ENCODE measurements at regions not wholly inside any gene's neighbourhood (a gene's known extent, or its start where the extent isn't known, plus 50 kb on each side); places are given as distances from the start of the nearest gene placed in this dataset.
"Not testable (repeated sequence)": the region's sequence is repeated elsewhere in the genome, so short reads cannot be mapped to it uniquely, and the experiment has no call there.

DNA sequence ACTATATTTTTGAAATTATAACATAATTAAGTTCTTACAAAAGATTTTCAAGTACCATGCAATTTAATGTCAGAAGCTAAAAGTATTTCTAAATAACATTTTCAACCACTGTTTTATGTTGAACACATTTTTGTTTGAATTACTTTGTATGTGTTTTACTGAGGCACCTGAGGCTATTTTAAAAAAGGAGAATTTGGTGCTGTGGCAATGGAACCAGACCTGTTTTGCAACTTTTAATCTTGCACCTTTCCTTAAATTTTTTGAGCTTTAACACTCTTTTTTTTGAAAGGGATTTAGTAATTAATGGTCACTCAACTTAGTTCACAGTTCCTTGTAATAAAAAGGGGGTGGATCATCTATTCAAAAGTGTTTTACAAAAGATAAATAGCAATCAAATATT is 561.6 kb downstream of the ZBBX start:
- no peaks in the 10 kb centered on the region for H3K27me3 ChIP-seq
- H3K27ac ChIP-seq = no peak overlapping the region
- no peaks in the 10 kb centered on the region for H3K4me1 ChIP-seq
- TF ChIP-seq, protein P1, sequence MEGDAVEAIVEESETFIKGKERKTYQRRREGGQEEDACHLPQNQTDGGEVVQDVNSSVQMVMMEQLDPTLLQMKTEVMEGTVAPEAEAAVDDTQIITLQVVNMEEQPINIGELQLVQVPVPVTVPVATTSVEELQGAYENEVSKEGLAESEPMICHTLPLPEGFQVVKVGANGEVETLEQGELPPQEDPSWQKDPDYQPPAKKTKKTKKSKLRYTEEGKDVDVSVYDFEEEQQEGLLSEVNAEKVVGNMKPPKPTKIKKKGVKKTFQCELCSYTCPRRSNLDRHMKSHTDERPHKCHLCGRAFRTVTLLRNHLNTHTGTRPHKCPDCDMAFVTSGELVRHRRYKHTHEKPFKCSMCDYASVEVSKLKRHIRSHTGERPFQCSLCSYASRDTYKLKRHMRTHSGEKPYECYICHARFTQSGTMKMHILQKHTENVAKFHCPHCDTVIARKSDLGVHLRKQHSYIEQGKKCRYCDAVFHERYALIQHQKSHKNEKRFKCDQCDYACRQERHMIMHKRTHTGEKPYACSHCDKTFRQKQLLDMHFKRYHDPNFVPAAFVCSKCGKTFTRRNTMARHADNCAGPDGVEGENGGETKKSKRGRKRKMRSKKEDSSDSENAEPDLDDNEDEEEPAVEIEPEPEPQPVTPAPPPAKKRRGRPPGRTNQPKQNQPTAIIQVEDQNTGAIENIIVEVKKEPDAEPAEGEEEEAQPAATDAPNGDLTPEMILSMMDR (IDR thresholded peaks at IDR 0.05) = no peak
- H3K9me3 ChIP-seq = no peaks in the 10 kb centered on the region
- H3K4me3 ChIP-seq = no peak overlapping the region
- intact Hi-C loops (cut with DNase I; ENCODE audit: low total_unique reads) = no loop called here
- no peak for DNase-seq
- H3K36me3 ChIP-seq = no peaks in the 10 kb centered on the region

DNA sequence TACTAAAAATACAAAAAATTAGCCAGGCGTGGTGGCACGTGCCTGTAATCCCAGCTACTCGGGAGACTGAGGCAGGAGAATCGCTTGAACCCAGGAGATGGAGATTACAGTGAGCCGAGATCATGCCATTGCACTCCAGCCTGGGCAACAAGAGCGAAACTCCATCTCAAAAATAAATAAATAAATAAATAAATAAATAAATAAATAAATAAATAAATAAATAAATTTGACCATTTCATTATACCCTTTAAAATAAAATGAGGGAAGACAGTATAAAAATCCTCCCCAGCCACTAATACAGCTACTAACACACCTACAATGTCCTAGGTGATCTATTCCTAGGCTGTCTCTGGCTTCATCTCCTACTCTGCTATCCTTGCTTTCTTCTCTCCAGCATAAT is 562.8 kb downstream of the ZBBX start:
- H3K36me3 ChIP-seq; H3K9me3 ChIP-seq; intact Hi-C loops (cut with DNase I; ENCODE audit: low total_unique reads); H3K4me3 ChIP-seq; H3K27me3 ChIP-seq; H3K4me1 ChIP-seq; H3K27ac ChIP-seq; DNase-seq: not testable (repeated sequence)

DNA sequence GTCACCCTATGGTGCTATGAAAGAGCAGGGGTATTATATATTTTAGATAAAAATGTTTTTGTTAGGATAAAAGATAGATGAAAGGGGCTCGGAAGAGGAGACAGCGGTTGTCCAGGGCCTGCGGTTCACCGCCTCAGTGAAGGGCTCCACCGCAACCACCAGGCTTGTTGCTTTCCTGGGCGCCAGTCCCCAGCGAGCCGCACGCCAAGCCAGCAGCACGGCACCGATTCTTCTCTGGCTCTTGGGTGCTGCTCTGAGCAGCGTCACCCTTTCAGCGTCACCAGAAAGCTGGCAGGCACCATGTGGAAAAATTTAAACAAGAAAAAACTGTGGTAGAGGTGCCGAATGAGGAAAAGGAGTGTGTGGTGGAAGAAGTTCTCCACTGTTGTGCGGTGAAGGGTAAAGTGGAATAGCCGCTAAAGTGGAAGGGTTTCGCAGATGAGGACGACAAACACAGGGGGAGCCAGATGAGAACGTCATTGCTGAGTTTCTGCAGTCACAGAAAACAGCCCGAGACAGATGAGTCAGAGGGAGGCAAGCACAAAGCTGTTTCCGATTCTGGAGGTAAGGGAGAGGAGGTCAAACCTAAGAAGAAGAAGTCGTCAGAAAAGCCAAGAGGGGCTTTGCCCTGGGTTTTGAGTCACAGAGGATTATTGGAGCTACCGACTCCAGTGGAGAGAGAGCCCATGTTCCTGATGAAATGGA is 569.2 kb downstream of the ZBBX start:
- intact Hi-C loops (cut with DNase I; ENCODE audit: low total_unique reads) = no loop called here
- H3K27me3 ChIP-seq = no peaks in the 10 kb centered on the region
- H3K27ac ChIP-seq = no peak overlapping the region
- H3K4me3 ChIP-seq = no peak overlapping the region
- H3K4me1 ChIP-seq = no peaks in the 10 kb centered on the region
- TF ChIP-seq, protein P1 (IDR thresholded peaks at IDR 0.05) = no peak
- no peaks in the 10 kb centered on the region for H3K9me3 ChIP-seq
- no peaks in the 10 kb centered on the region for H3K36me3 ChIP-seq
- no peak for DNase-seq

DNA sequence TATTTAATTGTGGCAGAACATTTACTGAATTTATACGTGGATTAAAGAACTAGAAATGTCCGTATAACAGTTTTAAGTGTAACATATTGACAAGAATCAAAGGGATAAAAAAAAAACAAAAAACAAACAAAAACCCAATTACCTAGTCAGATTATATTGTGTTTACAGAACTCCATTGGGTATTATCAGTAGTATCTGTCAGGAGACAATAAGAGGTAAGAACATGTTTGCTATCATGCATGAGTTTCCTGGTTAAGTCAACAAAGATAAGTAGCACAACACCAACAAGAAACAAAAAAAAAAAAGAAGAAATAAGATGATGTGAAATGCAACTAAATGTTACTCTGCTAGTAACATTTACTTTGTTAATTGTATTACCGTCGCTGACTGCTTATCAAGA is 570.6 kb downstream of the ZBBX start:
- H3K9me3 ChIP-seq = no peaks in the 10 kb centered on the region
- TF ChIP-seq, protein P1 (IDR thresholded peaks at IDR 0.05) = no peak
- no peak overlapping the region for H3K27ac ChIP-seq
- H3K36me3 ChIP-seq = no peaks in the 10 kb centered on the region
- no peak overlapping the region for H3K4me3 ChIP-seq
- intact Hi-C loops (cut with DNase I; ENCODE audit: low total_unique reads) = no loop called here
- no peaks in the 10 kb centered on the region for H3K4me1 ChIP-seq
- DNase-seq = no peak
- H3K27me3 ChIP-seq = no peaks in the 10 kb centered on the region

DNA sequence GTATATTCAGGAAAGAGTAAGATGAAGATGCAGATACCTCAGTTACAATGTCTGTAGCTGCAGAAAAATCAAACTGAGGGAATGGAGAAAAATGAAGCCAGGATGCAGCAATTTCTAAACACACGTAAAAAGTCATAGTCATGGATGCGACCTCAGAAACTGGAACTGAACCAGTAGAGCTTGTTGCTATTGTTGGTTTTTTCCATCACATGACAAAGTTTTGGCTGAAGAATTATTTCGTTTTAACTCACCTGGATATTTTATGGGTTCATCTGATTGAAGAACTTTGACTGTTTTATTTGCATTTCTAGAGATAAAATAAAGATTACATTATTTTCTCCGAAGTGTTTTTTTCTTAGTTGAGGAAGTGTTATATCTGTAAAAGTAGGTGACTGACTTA is 591.2 kb downstream of the ZBBX start:
- TF ChIP-seq, protein P1 (IDR thresholded peaks at IDR 0.05) = no peak
- H3K36me3 ChIP-seq = no peaks in the 10 kb centered on the region
- H3K4me3 ChIP-seq = no peak overlapping the region
- intact Hi-C loops (cut with DNase I; ENCODE audit: low total_unique reads) = no loop called here
- no peaks in the 10 kb centered on the region for H3K9me3 ChIP-seq
- no peaks in the 10 kb centered on the region for H3K4me1 ChIP-seq
- H3K27me3 ChIP-seq = no peaks in the 10 kb centered on the region
- DNase-seq = no peak
- H3K27ac ChIP-seq = no peak overlapping the region

DNA sequence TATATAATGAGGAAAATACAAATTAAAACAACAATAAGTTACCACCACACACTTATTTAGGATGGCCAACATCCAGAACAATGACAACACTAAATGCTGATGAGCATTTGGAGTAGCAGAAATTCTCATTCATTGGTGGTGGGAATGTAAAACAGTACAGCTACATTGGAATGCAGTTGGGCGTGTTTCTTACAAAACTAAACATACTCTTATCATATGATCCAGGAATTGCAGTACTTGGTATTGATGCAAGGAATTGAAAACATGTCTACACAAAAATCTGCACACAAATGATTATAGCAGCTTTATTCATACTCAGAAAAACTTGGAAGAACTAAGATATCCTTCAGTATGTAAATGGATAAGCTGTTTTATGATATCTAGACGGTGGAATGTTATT is 594.2 kb downstream of the ZBBX start:
- TF ChIP-seq, protein P1 (IDR thresholded peaks at IDR 0.05) = no peak
- intact Hi-C loops (cut with DNase I; ENCODE audit: low total_unique reads) = no loop called here

More for the DNA sequence above, 594.2 kb downstream of the ZBBX start:
- no peak overlapping the region for H3K27ac ChIP-seq
- H3K36me3 ChIP-seq = no peaks in the 10 kb centered on the region
- no peaks in the 10 kb centered on the region for H3K4me1 ChIP-seq
- no peak for DNase-seq
- H3K27me3 ChIP-seq = no peaks in the 10 kb centered on the region
- no peak overlapping the region for H3K4me3 ChIP-seq
- H3K9me3 ChIP-seq = no peaks in the 10 kb centered on the region

Measured in tibial artery (tissue), 4 donors.